ENCODE measurements at regions not wholly inside any gene's neighbourhood (a gene's known extent, or its start where the extent isn't known, plus 50 kb on each side); places are given as distances from the start of the nearest gene placed in this dataset.

GRCh38 chr18:39025531-39025930 lies 1459.9 kb upstream of the CELF4 start:
- TF ChIP-seq CTCF (IDR thresholded peaks at IDR 0.05): no peak
- TF ChIP-seq POLR2A (IDR thresholded peaks at IDR 0.05): no peak

Data from Peyer's patch (tissue), 4 donors.